SK-N-SH treated with all-trans-retinoic acid at 6 μM for 48 hours (cell line): ENCODE measurements at regions not wholly inside any gene's neighbourhood (a gene's known extent, or its start where the extent isn't known, plus 50 kb on each side); places are given as distances from the start of the nearest gene placed in this dataset.

ENCODE experiments used
- BACH2 ChIP-seq: fragments of 250-450 bp; sonication (Bioruptor Pico); IDR thresholded peaks from 2 replicates; pipeline ENCODE4 v1.9.0; 2021; ENCODE audit warnings: mild to moderate bottlenecking, borderline replicate concordance
- ESRRG ChIP-seq: fragments of 250-450 bp; sonication (Bioruptor Pico); IDR thresholded peaks from 2 replicates; pipeline ENCODE4 v1.6.1; 2021; ENCODE audit warnings: mild to moderate bottlenecking
- RARB ChIP-seq: fragments of 250-450 bp; sonication (Bioruptor Pico); IDR thresholded peaks from 2 replicates; pipeline ENCODE4 v1.8.0; 2021; ENCODE audit warnings: mild to moderate bottlenecking, moderate library complexity
- SNAI2 ChIP-seq: fragments of 250-450 bp; sonication (Bioruptor Pico); IDR thresholded peaks from 2 replicates; pipeline ENCODE4 v1.5.0; 2020; ENCODE audit warnings: mild to moderate bottlenecking, moderate library complexity
- ZC3H10 ChIP-seq: fragments of 250-450 bp; sonication (Bioruptor Pico); IDR thresholded peaks from 2 replicates; pipeline ENCODE4 v1.5.1; 2021; ENCODE audit warnings: mild to moderate bottlenecking, moderate library complexity
- ZFP3 ChIP-seq: fragments of 250-450 bp; sonication (Bioruptor Pico); IDR thresholded peaks from 2 replicates; pipeline ENCODE4 v1.5.0; 2020; ENCODE audit warnings: mild to moderate bottlenecking, moderate library complexity
- ZFP30 ChIP-seq: fragments of 450-650 bp; formaldehyde crosslinking; IDR thresholded peaks from 2 replicates; pipeline ENCODE4 v1.5.0; 2022; ENCODE audit warnings: mild to moderate bottlenecking, moderate library complexity
- ZNF565 ChIP-seq: fragments of 450-650 bp; formaldehyde crosslinking; conservative IDR thresholded peaks from 2 replicates; pipeline ENCODE4 v1.5.0; 2020; ENCODE audit warnings: low read depth, mild to moderate bottlenecking, moderate library complexity
- ZNF70 ChIP-seq: fragments of 450-650 bp; formaldehyde crosslinking; IDR thresholded peaks from 2 replicates; pipeline ENCODE4 v1.5.0; 2020; ENCODE audit warnings: mild to moderate bottlenecking, moderate library complexity
- TF ChIP-seq, protein P1 (sequence below): fragments of 250-450 bp; sonication (Bioruptor Pico); IDR thresholded peaks from 2 replicates; pipeline ENCODE4 v1.8.0; 2021; ENCODE audit warnings: low read depth, mild to moderate bottlenecking, moderate library complexity, borderline replicate concordance
- TF ChIP-seq, protein P2 (sequence below): fragments of 250-450 bp; sonication (Bioruptor Pico); IDR thresholded peaks from 2 replicates; pipeline ENCODE4 v1.8.0; 2020; ENCODE audit warnings: mild to moderate bottlenecking, moderate library complexity, borderline replicate concordance
- TF ChIP-seq, protein P3 (sequence below): fragments of 250-450 bp; sonication (Bioruptor Pico); IDR thresholded peaks from 2 replicates; pipeline ENCODE4 v1.5.1; 2020; ENCODE audit warnings: low read depth, mild to moderate bottlenecking, moderate library complexity

DNA sequence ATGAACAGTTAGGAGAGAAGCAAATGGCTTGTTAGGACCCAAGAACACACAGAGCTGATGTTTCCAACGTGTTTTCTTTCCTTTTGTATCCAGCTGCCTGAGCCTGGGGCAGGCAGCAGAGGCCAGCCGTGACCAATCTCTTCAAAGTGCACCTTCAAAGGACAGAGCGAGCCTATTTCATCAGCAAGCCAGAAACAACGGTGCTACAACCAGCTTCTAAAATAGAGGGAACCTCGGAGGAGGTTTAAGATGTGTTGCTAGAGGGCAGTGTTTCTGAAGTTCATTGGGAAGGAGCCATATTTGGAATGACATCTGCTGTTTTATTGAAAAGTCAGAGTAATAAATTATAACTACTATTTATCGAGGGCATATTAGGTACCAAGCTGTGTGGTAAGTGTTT, 56.2 kb upstream of the RFC3 start:
- no peak for TF ChIP-seq ZNF70 (CRISPR knock-in tag)
- no peak for TF ChIP-seq BACH2 (CRISPR knock-in tag)
- TF ChIP-seq, protein P1, sequence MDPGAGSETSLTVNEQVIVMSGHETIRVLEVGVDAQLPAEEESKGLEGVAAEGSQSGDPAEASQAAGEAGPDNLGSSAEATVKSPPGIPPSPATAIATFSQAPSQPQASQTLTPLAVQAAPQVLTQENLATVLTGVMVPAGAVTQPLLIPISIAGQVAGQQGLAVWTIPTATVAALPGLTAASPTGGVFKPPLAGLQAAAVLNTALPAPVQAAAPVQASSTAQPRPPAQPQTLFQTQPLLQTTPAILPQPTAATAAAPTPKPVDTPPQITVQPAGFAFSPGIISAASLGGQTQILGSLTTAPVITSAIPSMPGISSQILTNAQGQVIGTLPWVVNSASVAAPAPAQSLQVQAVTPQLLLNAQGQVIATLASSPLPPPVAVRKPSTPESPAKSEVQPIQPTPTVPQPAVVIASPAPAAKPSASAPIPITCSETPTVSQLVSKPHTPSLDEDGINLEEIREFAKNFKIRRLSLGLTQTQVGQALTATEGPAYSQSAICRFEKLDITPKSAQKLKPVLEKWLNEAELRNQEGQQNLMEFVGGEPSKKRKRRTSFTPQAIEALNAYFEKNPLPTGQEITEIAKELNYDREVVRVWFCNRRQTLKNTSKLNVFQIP (CRISPR knock-in tag), result no peak
- no peak for TF ChIP-seq ZFP30 (CRISPR knock-in tag)
- TF ChIP-seq ZNF565 (CRISPR knock-in tag), result no peak
- TF ChIP-seq, protein P2, sequence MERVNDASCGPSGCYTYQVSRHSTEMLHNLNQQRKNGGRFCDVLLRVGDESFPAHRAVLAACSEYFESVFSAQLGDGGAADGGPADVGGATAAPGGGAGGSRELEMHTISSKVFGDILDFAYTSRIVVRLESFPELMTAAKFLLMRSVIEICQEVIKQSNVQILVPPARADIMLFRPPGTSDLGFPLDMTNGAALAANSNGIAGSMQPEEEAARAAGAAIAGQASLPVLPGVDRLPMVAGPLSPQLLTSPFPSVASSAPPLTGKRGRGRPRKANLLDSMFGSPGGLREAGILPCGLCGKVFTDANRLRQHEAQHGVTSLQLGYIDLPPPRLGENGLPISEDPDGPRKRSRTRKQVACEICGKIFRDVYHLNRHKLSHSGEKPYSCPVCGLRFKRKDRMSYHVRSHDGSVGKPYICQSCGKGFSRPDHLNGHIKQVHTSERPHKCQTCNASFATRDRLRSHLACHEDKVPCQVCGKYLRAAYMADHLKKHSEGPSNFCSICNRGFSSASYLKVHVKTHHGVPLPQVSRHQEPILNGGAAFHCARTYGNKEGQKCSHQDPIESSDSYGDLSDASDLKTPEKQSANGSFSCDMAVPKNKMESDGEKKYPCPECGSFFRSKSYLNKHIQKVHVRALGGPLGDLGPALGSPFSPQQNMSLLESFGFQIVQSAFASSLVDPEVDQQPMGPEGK (CRISPR knock-in tag), result no peak
- TF ChIP-seq, protein P3, sequence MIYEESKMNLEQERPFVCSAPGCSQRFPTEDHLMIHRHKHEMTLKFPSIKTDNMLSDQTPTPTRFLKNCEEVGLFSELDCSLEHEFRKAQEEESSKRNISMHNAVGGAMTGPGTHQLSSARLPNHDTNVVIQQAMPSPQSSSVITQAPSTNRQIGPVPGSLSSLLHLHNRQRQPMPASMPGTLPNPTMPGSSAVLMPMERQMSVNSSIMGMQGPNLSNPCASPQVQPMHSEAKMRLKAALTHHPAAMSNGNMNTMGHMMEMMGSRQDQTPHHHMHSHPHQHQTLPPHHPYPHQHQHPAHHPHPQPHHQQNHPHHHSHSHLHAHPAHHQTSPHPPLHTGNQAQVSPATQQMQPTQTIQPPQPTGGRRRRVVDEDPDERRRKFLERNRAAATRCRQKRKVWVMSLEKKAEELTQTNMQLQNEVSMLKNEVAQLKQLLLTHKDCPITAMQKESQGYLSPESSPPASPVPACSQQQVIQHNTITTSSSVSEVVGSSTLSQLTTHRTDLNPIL (CRISPR knock-in tag), result no peak
- TF ChIP-seq ZFP3, result no peak
- no peak for TF ChIP-seq SNAI2 (CRISPR knock-in tag)
- TF ChIP-seq ZC3H10 (CRISPR knock-in tag), result no peak
- TF ChIP-seq RARB (CRISPR knock-in tag), result no peak
- TF ChIP-seq ESRRG (CRISPR knock-in tag), result no peak
